IMR-90 (cell line): ENCODE measurements at regions not wholly inside any gene's neighbourhood (a gene's known extent, or its start where the extent isn't known, plus 50 kb on each side); places are given as distances from the start of the nearest gene placed in this dataset.

Source experiments
- ATAC-seq: fragments of 200-7000 bp; cut with Tn5 transposase; 2 replicates; pipeline ENCODE4 v1.9.1; 2020; ENCODE audit warnings: low read depth, mild to moderate bottlenecking, moderate library complexity
- BruUV-seq: library from RNA; stranded (reverse); fragments of 400-500 nt; replicated peaks from 2 replicates; lab custom pipeline; 2021; lab: Mats Ljungman, UMichigan
- CTCF ChIA-PET: fragments of 300-600 bp; formaldehyde crosslinking; extraction: SDS; loops from one replicate; lab custom pipeline; 2021; ENCODE audit warnings: antibody characterized with exemption; lab: Yijun Ruan, JAX
- POLR2A ChIA-PET: fragments of 300-600 bp; sonication (Branson Sonifier 250); formaldehyde crosslinking; loops from one replicate; lab custom pipeline; 2022; ENCODE audit warnings: antibody characterized with exemption; ENCODE audit not compliant: unreplicated experiment; lab: Charles Lee
- DNase-seq: peaks from one replicate; pipeline ENCODE4 v3.0.0; 2013
- H2AFZ ChIP-seq: replicated peaks from 2 replicates; pipeline ENCODE3; 2013; ENCODE audit warnings: low read length, mild to moderate bottlenecking; ENCODE audit not compliant: poor library complexity
- H2AK5ac ChIP-seq: 2 replicates; pipeline ENCODE4 v1.6.1; 2013; ENCODE audit warnings: low read depth, low read length, inconsistent platforms
- H2AK9ac ChIP-seq: replicated peaks from 2 replicates; pipeline ENCODE3; 2013; ENCODE audit warnings: mild to moderate bottlenecking, low read depth, low read length, moderate library complexity; ENCODE audit not compliant: poor library complexity
- H2BK120ac ChIP-seq: 2 replicates; pipeline ENCODE4 v1.6.1; 2013; ENCODE audit warnings: low read depth, low read length, inconsistent platforms
- H2BK15ac ChIP-seq: 3 replicates; pipeline ENCODE4 v1.6.1; 2013; ENCODE audit warnings: low read depth, low read length, inconsistent platforms
- H2BK20ac ChIP-seq: 2 replicates; pipeline ENCODE4 v1.6.1; 2013; ENCODE audit warnings: low read depth, mild to moderate bottlenecking, inconsistent platforms, low read length, moderate library complexity
- H2BK5ac ChIP-seq: 2 replicates; pipeline ENCODE4 v1.6.1; 2013; ENCODE audit warnings: mild to moderate bottlenecking, low read depth, low read length, inconsistent platforms; ENCODE audit not compliant: poor library complexity, severe bottlenecking
- H3K14ac ChIP-seq: replicated peaks from 2 replicates; pipeline ENCODE4 v1.6.1; 2013; ENCODE audit warnings: low read depth, low read length, inconsistent platforms
- H3K18ac ChIP-seq: 2 replicates; pipeline ENCODE4 v1.6.1; 2013; ENCODE audit warnings: low read depth, low read length, control low read depth
- H3K23ac ChIP-seq: 2 replicates; pipeline ENCODE4 v1.6.1; 2013; ENCODE audit warnings: low read depth, low read length, inconsistent platforms
- H3K27ac ChIP-seq: 2 replicates; pipeline ENCODE4 v1.5.1; 2013; ENCODE audit warnings: mild to moderate bottlenecking, control low read depth, low read length; ENCODE audit not compliant: insufficient read depth
- H3K27me3 ChIP-seq: 2 replicates; pipeline ENCODE4 v1.6.1; 2013; ENCODE audit warnings: low read length; ENCODE audit not compliant: control insufficient read depth, insufficient read depth
- H3K36me3 ChIP-seq: 2 replicates; pipeline ENCODE4 v1.6.1; 2013; ENCODE audit warnings: low read length, mixed read lengths; ENCODE audit not compliant: control insufficient read depth, insufficient read depth
- H3K4ac ChIP-seq: 2 replicates; pipeline ENCODE4 v1.6.1; 2013; ENCODE audit warnings: low read depth, low read length, inconsistent platforms
- H3K4me1 ChIP-seq: 2 replicates; pipeline ENCODE4 v1.6.1; 2013; ENCODE audit warnings: low read length, mixed read lengths; ENCODE audit not compliant: control insufficient read depth, insufficient read depth
- H3K4me2 ChIP-seq: 2 replicates; pipeline ENCODE4 v1.6.1; 2013; ENCODE audit warnings: low read depth, mild to moderate bottlenecking, control low read depth, low read length, moderate library complexity
- H3K4me3 ChIP-seq: 2 replicates; pipeline ENCODE4 v1.5.1; 2013; ENCODE audit warnings: low read depth, mild to moderate bottlenecking, control low read depth, low read length, moderate library complexity; ENCODE audit not compliant: insufficient read depth
- H3K56ac ChIP-seq: 2 replicates; pipeline ENCODE4 v1.6.1; 2013; ENCODE audit warnings: low read length, inconsistent platforms; ENCODE audit not compliant: insufficient read depth; ENCODE audit errors: extremely low read depth
- H3K79me1 ChIP-seq, 2 experiments: 2 replicates each; pipeline ENCODE4 v1.6.1; 2013; ENCODE audit warnings: low read length in 2 of 2, inconsistent platforms in 1 of 2, low read depth in 1 of 2
- H3K9ac ChIP-seq: 2 replicates; pipeline ENCODE4 v1.6.1; 2013; ENCODE audit warnings: low read depth, low read length, control low read depth
- H3K9me1 ChIP-seq: 2 replicates; pipeline ENCODE4 v1.6.1; 2013; ENCODE audit warnings: low read length, inconsistent platforms; ENCODE audit not compliant: insufficient read depth
- H3K9me3 ChIP-seq: 2 replicates; pipeline ENCODE4 v1.6.1; 2013; ENCODE audit warnings: low read length; ENCODE audit not compliant: control insufficient read depth, insufficient read depth
- H4K20me1 ChIP-seq: 2 replicates; pipeline ENCODE4 v1.6.1; 2013; ENCODE audit warnings: low read length, inconsistent platforms; ENCODE audit not compliant: insufficient read depth
- H4K5ac ChIP-seq: 2 replicates; pipeline ENCODE4 v1.6.1; 2013; ENCODE audit warnings: mild to moderate bottlenecking, low read depth, low read length, control low read depth
- H4K8ac ChIP-seq, 2 experiments: 2 replicates each; pipeline ENCODE4 v1.6.1; 2013; ENCODE audit warnings: low read depth in 2 of 2, low read length in 2 of 2, control low read depth in 1 of 2, inconsistent platforms in 1 of 2
- H4K91ac ChIP-seq: 2 replicates; pipeline ENCODE4 v1.6.1; 2013; ENCODE audit warnings: low read depth, low read length, inconsistent platforms; ENCODE audit not compliant: insufficient read depth
- BHLHE40 ChIP-seq: fragments of 150-350 bp; IDR thresholded peaks from 2 replicates; pipeline ENCODE4 v1.6.1; 2016; ENCODE audit warnings: mild to moderate bottlenecking, low read depth, low read length
- CEBPB ChIP-seq: IDR thresholded peaks from 2 replicates; pipeline ENCODE4 v1.6.1; 2012; ENCODE audit warnings: low read depth, low read length, improper control_type of control experiment
- CHD1 ChIP-seq: IDR thresholded peaks from 2 replicates; pipeline ENCODE4 v1.6.1; 2012; ENCODE audit warnings: low read depth, low read length, improper control_type of control experiment
- FOS ChIP-seq: fragments of 150-350 bp; IDR thresholded peaks from 2 replicates; pipeline ENCODE4 v1.6.1; 2016; ENCODE audit warnings: low read depth, low read length
- MAFK ChIP-seq: IDR thresholded peaks from 2 replicates; pipeline ENCODE4 v1.6.1; 2012; ENCODE audit warnings: low read depth, low read length, improper control_type of control experiment
- MAZ ChIP-seq: IDR thresholded peaks from 2 replicates; pipeline ENCODE4 v1.6.1; 2012; ENCODE audit warnings: low read depth, mild to moderate bottlenecking, low read length, improper control_type of control experiment, moderate library complexity, borderline replicate concordance
- MXI1 ChIP-seq: IDR thresholded peaks from 2 replicates; pipeline ENCODE4 v1.6.1; 2012; ENCODE audit warnings: low read depth, mild to moderate bottlenecking, low read length, moderate library complexity, borderline replicate concordance
- NFE2L2 ChIP-seq: fragments of 150-350 bp; IDR thresholded peaks from 2 replicates; pipeline ENCODE4 v1.6.1; 2016; ENCODE audit warnings: low read depth, mild to moderate bottlenecking, low read length
- POLR2A ChIP-seq: IDR thresholded peaks from 2 replicates; pipeline ENCODE4 v1.6.1; 2012; ENCODE audit warnings: mild to moderate bottlenecking, low read depth, low read length
- RCOR1 ChIP-seq: IDR thresholded peaks from 2 replicates; pipeline ENCODE4 v1.6.1; 2012; ENCODE audit warnings: mild to moderate bottlenecking, low read length, improper control_type of control experiment; ENCODE audit not compliant: insufficient replicate concordance
- RFX5 ChIP-seq: IDR thresholded peaks from 2 replicates; pipeline ENCODE4 v1.8.0; 2012; ENCODE audit warnings: low read depth, mild to moderate bottlenecking, low read length, moderate library complexity
- SMC3 ChIP-seq: fragments of 150-350 bp; IDR thresholded peaks from 2 replicates; pipeline ENCODE4 v1.6.1; 2016; ENCODE audit warnings: low read depth, mild to moderate bottlenecking, antibody characterized with exemption, low read length, moderate library complexity
- WGBS, 2 experiments: methylation state at CpG; one replicate each; pipeline versions ENCODE4 v1.1.5 to v1.1.7; 2013; ENCODE audit warnings: missing lambda C conversion rate in 2 of 2; ENCODE audit not compliant: insufficient read length in 1 of 2; ENCODE audit errors: extremely low coverage in 2 of 2; 5-methylcytosine and 5-hydroxymethylcytosine counted together
- dilution Hi-C: fragments of 300-500 bp; cut with HindIII; formaldehyde crosslinking; loops from one replicate; pipeline ENCODE4 v1.14.3; 2018; ENCODE audit warnings: low sequenced_read_pairs; ENCODE audit not compliant: unreplicated experiment
- in situ Hi-C: fragments of 300-500 bp; cut with MboI; formaldehyde crosslinking; loops from 3 replicates; pipeline ENCODE4 v1.14.3; 2019; ENCODE audit warnings: low sequenced_read_pairs, inconsistent platforms, mixed read lengths
- intact Hi-C: fragments of 100-400 bp; cut with micrococcal nuclease; formaldehyde crosslinking; loops from 2 replicates; pipeline ENCODE4 v1.10.0; 2022
- TF ChIP-seq, protein P1 (sequence below): fragments of 150-350 bp; IDR thresholded peaks from 2 replicates; pipeline ENCODE4 v1.6.1; 2017; ENCODE audit warnings: mild to moderate bottlenecking, antibody characterized with exemption, low read length, low read depth
- TF ChIP-seq, protein P2 (sequence below): fragments of 150-350 bp; IDR thresholded peaks from 2 replicates; pipeline ENCODE4 v1.6.1; 2016; ENCODE audit warnings: low read depth, mild to moderate bottlenecking, low read length, moderate library complexity, borderline replicate concordance
- TF ChIP-seq, protein P3 (sequence below): conservative IDR thresholded peaks from 2 replicates; pipeline ENCODE4 v1.5.1; 2012; ENCODE audit warnings: mild to moderate bottlenecking, low read depth, low read length, improper control_type of control experiment

DNA sequence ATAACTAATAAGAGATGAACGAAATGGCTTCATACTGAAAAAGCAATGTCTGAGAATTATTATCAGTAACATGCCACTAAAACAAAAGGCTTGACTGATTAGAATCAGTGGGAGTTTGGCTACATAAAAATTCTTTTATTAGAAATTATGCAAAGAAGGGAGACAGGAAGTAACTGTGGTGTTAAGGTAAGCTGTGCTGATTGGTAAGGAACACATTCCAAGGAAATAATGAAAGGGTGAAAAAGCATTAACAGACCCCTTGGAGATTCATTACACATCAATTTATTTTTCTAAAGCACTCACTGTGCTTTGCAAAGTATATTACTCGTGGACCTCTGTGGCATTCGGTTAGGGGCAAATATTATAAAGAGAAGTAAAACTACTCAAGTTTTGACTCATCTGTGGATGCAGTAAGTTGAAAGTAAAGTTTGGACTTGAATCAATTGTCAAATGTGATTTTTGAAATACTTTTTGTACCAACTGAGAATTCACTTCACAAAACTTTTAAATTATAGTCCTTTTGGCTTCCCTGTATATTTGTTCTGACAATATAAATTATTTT is 176.1 kb upstream of the ZPLD1 start:
- no peak overlapping the region for H3K18ac ChIP-seq
- no peak overlapping the region for H2AK9ac ChIP-seq
- dilution Hi-C loops (no loop called here), in situ Hi-C loops (no loop called here), intact Hi-C loops (no loop called here)
- H4K91ac ChIP-seq, result no peak overlapping the region
- no peaks in the 10 kb centered on the region for H3K9me1 ChIP-seq
- no peak overlapping the region for H3K4me3 ChIP-seq
- no peak overlapping the region for H3K56ac ChIP-seq
- no CpG with 5 or more reads among the region's 3 CpGs for WGBS, 2 experiments
- H2BK120ac ChIP-seq, result no peak overlapping the region
- H3K14ac ChIP-seq, result no peak overlapping the region
- no peak overlapping the region for H3K23ac ChIP-seq
- TF ChIP-seq CEBPB, result no peak
- TF ChIP-seq SMC3, result no peak
- TF ChIP-seq MAFK, result no peak
- TF ChIP-seq FOS, result no peak
- no peak for TF ChIP-seq MXI1
- TF ChIP-seq, protein P1, sequence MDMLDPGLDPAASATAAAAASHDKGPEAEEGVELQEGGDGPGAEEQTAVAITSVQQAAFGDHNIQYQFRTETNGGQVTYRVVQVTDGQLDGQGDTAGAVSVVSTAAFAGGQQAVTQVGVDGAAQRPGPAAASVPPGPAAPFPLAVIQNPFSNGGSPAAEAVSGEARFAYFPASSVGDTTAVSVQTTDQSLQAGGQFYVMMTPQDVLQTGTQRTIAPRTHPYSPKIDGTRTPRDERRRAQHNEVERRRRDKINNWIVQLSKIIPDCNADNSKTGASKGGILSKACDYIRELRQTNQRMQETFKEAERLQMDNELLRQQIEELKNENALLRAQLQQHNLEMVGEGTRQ, result no peak
- TF ChIP-seq, protein P2, sequence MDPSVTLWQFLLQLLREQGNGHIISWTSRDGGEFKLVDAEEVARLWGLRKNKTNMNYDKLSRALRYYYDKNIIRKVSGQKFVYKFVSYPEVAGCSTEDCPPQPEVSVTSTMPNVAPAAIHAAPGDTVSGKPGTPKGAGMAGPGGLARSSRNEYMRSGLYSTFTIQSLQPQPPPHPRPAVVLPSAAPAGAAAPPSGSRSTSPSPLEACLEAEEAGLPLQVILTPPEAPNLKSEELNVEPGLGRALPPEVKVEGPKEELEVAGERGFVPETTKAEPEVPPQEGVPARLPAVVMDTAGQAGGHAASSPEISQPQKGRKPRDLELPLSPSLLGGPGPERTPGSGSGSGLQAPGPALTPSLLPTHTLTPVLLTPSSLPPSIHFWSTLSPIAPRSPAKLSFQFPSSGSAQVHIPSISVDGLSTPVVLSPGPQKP, result no peak
- no peak for TF ChIP-seq CHD1
- TF ChIP-seq MAZ, result no peak
- TF ChIP-seq RCOR1, result no peak
- TF ChIP-seq RFX5, result no peak
- TF ChIP-seq POLR2A, result no peak
- TF ChIP-seq, protein P3, sequence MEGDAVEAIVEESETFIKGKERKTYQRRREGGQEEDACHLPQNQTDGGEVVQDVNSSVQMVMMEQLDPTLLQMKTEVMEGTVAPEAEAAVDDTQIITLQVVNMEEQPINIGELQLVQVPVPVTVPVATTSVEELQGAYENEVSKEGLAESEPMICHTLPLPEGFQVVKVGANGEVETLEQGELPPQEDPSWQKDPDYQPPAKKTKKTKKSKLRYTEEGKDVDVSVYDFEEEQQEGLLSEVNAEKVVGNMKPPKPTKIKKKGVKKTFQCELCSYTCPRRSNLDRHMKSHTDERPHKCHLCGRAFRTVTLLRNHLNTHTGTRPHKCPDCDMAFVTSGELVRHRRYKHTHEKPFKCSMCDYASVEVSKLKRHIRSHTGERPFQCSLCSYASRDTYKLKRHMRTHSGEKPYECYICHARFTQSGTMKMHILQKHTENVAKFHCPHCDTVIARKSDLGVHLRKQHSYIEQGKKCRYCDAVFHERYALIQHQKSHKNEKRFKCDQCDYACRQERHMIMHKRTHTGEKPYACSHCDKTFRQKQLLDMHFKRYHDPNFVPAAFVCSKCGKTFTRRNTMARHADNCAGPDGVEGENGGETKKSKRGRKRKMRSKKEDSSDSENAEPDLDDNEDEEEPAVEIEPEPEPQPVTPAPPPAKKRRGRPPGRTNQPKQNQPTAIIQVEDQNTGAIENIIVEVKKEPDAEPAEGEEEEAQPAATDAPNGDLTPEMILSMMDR, result no peak
- TF ChIP-seq NFE2L2, result no peak
- TF ChIP-seq BHLHE40, result no peak
- POLR2A ChIA-PET, result no interaction called here
- DNase-seq (no peak), ATAC-seq (no peak)
- H3K27ac ChIP-seq, result no peak overlapping the region
- no peaks in the 10 kb centered on the region for H3K4me1 ChIP-seq
- no peak overlapping the region for H4K5ac ChIP-seq
- no peak overlapping the region for H3K4me2 ChIP-seq
- H2AK5ac ChIP-seq, result no peak overlapping the region
- no peak overlapping the region for H2BK5ac ChIP-seq
- no peak overlapping the region for H2BK20ac ChIP-seq
- no peak overlapping the region for H2AFZ ChIP-seq
- H3K36me3 ChIP-seq, result no peaks in the 10 kb centered on the region
- H2BK15ac ChIP-seq, result no peak overlapping the region
- H3K9me3 ChIP-seq, result no peaks in the 10 kb centered on the region
- no peaks in the 10 kb centered on the region for H3K27me3 ChIP-seq
- H3K9ac ChIP-seq, result no peak overlapping the region
- CTCF ChIA-PET, result interaction anchor here (1.5 kb wide), 1 partner anchor 30 kb away, joined by 3 read pairs; no protein-coding TSS in a partner anchor
- no peak overlapping the region for H3K4ac ChIP-seq
- no peaks in the 10 kb centered on the region for H3K79me1 ChIP-seq
- H4K20me1 ChIP-seq, result no peaks in the 10 kb centered on the region
- no TSS peak for BruUV-seq
- H4K8ac ChIP-seq, result no peak overlapping the region
